Activated gamma-delta T cell treated with anti-CD3 and anti-CD28 coated beads, Interleukin-2, amount 50 U/mL, for 16 hours (primary cell): ENCODE measurements at regions not wholly inside any gene's neighbourhood (a gene's known extent, or its start where the extent isn't known, plus 50 kb on each side); places are given as distances from the start of the nearest gene placed in this dataset.

Experiments
- DNase-seq: peaks from one replicate; pipeline ENCODE4 v3.0.0-alpha.2; 2020; ENCODE audit warnings: low read depth

GRCh38 chr5:135218790-135219568 is 180.1 kb downstream of the MACROH2A1 start:
- no peak for DNase-seq

GRCh38 chr5:135218486-135218755 is 180.6 kb downstream of the MACROH2A1 start:
- no peak for DNase-seq

- DNase-seq, result no peak
Measured at GRCh38 chr5:135217669-135218485, 181.2 kb downstream of the MACROH2A1 start.

- DNase-seq, result no peak
Measured at GRCh38 chr5:135216471-135217343, 182.3 kb downstream of the MACROH2A1 start.

GRCh38 chr5:135215617-135216470 is 181.8 kb upstream of the PITX1 start:
- no peak for DNase-seq

GRCh38 chr5:135214897-135215616 is 181.0 kb upstream of the PITX1 start:
- no peak for DNase-seq

- DNase-seq, result no peak
Measured at GRCh38 chr5:135213466-135214239, 179.6 kb upstream of the PITX1 start.

- no peak for DNase-seq
Measured at GRCh38 chr5:135213027-135213386, 179.0 kb upstream of the PITX1 start.

GRCh38 chr5:135212361-135213026 is 178.5 kb upstream of the PITX1 start:
- DNase-seq, result no peak

- DNase-seq, result no peak
Measured at GRCh38 chr5:135211791-135212190, 177.8 kb upstream of the PITX1 start.

- DNase-seq, result no peak
Measured at GRCh38 chr5:135211083-135211790, 177.2 kb upstream of the PITX1 start.

- DNase-seq, result no peak
Measured at GRCh38 chr5:135210286-135211055, 176.4 kb upstream of the PITX1 start.

GRCh38 chr5:135208903-135209721 is 175.1 kb upstream of the PITX1 start:
- DNase-seq, result no peak

- DNase-seq, result no peak
Measured at GRCh38 chr5:135208555-135208902, 174.5 kb upstream of the PITX1 start.

- DNase-seq, result no peak
Measured at GRCh38 chr5:135207866-135208265, 173.8 kb upstream of the PITX1 start.

GRCh38 chr5:135206862-135207261 is 172.8 kb upstream of the PITX1 start:
- no peak for DNase-seq

- DNase-seq, result no peak
Measured at GRCh38 chr5:135205632-135206349, 171.8 kb upstream of the PITX1 start.
